Frontal cortex (tissue), 3 donors: ENCODE measurements at regions not wholly inside any gene's neighbourhood (a gene's known extent, or its start where the extent isn't known, plus 50 kb on each side); places are given as distances from the start of the nearest gene placed in this dataset.

Source experiments
- DNase-seq, 2 donors: peaks; one replicate each; pipeline ENCODE4 v3.0.0; 2012; ENCODE audit warnings: low spot score in 2 of 2
- FAIRE-seq: peaks from 2 replicates; lab custom pipeline; 2012; peaks lifted over from hg19 to GRCh38; lab: Jason Lieb, UNC
- donor health status: control.
- donor health status: control.
- donor health status: control.

GRCh38 chr5:133882846-133883245, 85.6 kb downstream of the C5orf15 start:
- no peak for DNase-seq
- FAIRE-seq, result no peak

- DNase-seq, result no peak
- FAIRE-seq, result no peak
These were observed 86.1 kb downstream of the C5orf15 start for GRCh38 chr5:133882389-133882695.

- FAIRE-seq (no peak), DNase-seq (no peak)
These were observed 86.6 kb downstream of the C5orf15 start for GRCh38 chr5:133881576-133882388.

GRCh38 chr5:133878236-133878555, 90.2 kb downstream of the C5orf15 start:
- FAIRE-seq (no peak), DNase-seq (no peak)

- DNase-seq (no peak), FAIRE-seq (no peak)
These were observed 90.8 kb downstream of the C5orf15 start for GRCh38 chr5:133877351-133878235.

- DNase-seq (no peak), FAIRE-seq (no peak)
These were observed 92.2 kb downstream of the C5orf15 start for GRCh38 chr5:133876266-133876665.

GRCh38 chr5:133875179-133875578, 93.2 kb downstream of the C5orf15 start:
- DNase-seq, result no peak
- no peak for FAIRE-seq

- DNase-seq, result no peak
- no peak for FAIRE-seq
These were observed 95.0 kb downstream of the C5orf15 start for GRCh38 chr5:133873449-133873848.

- FAIRE-seq (no peak), DNase-seq (no peak)
These were observed 97.8 kb downstream of the C5orf15 start for GRCh38 chr5:133870661-133871060.

GRCh38 chr5:133869519-133870335, 98.7 kb downstream of the C5orf15 start:
- DNase-seq (peak in 1 of 2 donors; percentile 34), FAIRE-seq (no peak)

- DNase-seq (peak; percentile 41 to 67), FAIRE-seq (peak; percentile 72)
These were observed 99.4 kb downstream of the C5orf15 start for GRCh38 chr5:133868946-133869518.

GRCh38 chr5:133867851-133868545, 100.4 kb downstream of the C5orf15 start:
- FAIRE-seq, result no peak
- no peak for DNase-seq

- FAIRE-seq, result no peak
- DNase-seq, result no peak
These were observed 101.1 kb downstream of the C5orf15 start for GRCh38 chr5:133867341-133867740.

- no peak for DNase-seq
- no peak for FAIRE-seq
These were observed 101.6 kb downstream of the C5orf15 start for GRCh38 chr5:133866903-133867245.

GRCh38 chr5:133866160-133866902, 102.1 kb downstream of the C5orf15 start:
- FAIRE-seq (no peak), DNase-seq (no peak)

- DNase-seq, result no peak
- FAIRE-seq, result no peak
These were observed 103.3 kb downstream of the C5orf15 start for GRCh38 chr5:133865113-133865512.

- FAIRE-seq, result no peak
- no peak for DNase-seq
These were observed 103.7 kb downstream of the C5orf15 start for GRCh38 chr5:133864711-133865110.

GRCh38 chr5:133863857-133864585, 104.4 kb downstream of the C5orf15 start:
- no peak for DNase-seq
- FAIRE-seq, result no peak
